Kidney epithelial cell (primary cell): ENCODE measurements at regions not wholly inside any gene's neighbourhood (a gene's known extent, or its start where the extent isn't known, plus 50 kb on each side); places are given as distances from the start of the nearest gene placed in this dataset.

Experiments used
- DNase-seq: peaks from one replicate; pipeline ENCODE4 v3.0.0-alpha.2; 2010; ENCODE audit warnings: low read depth
- H3K27me3 ChIP-seq: 2 replicates; pipeline ENCODE4 v1.6.0; 2011; ENCODE audit warnings: low read length; ENCODE audit not compliant: control insufficient read depth, insufficient read depth
- H3K36me3 ChIP-seq: 2 replicates; pipeline ENCODE4 v1.5.1; 2011; ENCODE audit warnings: low read length; ENCODE audit not compliant: control insufficient read depth, insufficient read depth
- H3K4me3 ChIP-seq: 2 replicates; pipeline ENCODE4 v1.5.1; 2011; ENCODE audit warnings: low read depth, mild to moderate bottlenecking, control low read depth, low read length
- CTCF ChIP-seq: IDR thresholded peaks from 2 replicates; pipeline ENCODE4 v1.5.1; 2011; ENCODE audit warnings: mild to moderate bottlenecking, moderate library complexity, low read length, control low read depth, inconsistent platforms; ENCODE audit not compliant: insufficient read depth, poor library complexity, severe bottlenecking

DNA sequence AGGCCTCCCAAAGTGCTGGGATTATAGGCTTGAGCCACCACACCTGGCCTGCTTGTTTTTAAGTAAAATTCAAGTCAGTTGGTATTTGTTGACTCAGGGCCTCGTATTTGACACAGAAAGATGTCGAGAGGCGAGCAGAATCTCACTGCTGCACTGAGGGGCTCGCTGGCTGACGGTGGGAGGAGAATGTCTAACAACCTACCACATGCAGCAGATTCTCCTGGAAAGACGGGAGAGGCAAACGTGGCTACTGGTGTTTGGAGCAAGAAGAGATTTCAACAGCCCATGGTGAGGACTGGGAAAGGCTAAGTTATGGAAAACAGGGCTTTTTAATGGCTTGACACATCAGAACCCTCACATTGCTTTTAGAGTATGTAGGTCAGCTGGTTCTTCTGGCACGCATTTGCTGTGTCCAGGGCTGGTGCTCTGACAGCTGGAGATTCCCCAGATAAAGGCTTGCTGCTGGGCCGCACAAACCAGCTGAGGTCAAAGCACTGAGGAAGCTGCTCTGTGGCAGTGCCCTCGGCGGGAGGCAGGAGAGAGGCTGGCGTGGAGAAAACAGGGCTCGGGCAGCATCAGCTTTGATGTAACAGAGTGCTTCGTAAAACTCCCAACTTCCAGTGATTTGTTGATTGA, 84.2 kb upstream of the FRMD1 start:
- H3K4me3 ChIP-seq = no peak overlapping the region
- TF ChIP-seq CTCF = no peak
- DNase-seq = no peak
- H3K36me3 ChIP-seq = no peaks in the 10 kb centered on the region
- no peaks in the 10 kb centered on the region for H3K27me3 ChIP-seq

GRCh38 chr6:168162366-168162765, 83.4 kb upstream of the FRMD1 start:
- no peak for DNase-seq
- H3K27me3 ChIP-seq = no peaks in the 10 kb centered on the region
- no peak overlapping the region for H3K4me3 ChIP-seq
- no peak for TF ChIP-seq CTCF
- no peaks in the 10 kb centered on the region for H3K36me3 ChIP-seq

- Histone ChIP-seq H3K4me3 (no peak overlapping the region), H3K36me3 (no peaks in the 10 kb centered on the region), H3K27me3 (no peaks in the 10 kb centered on the region)
- no peak for DNase-seq
- TF ChIP-seq CTCF = no peak
Observed at GRCh38 chr6:168161371-168161750, 82.3 kb upstream of the FRMD1 start.

DNA sequence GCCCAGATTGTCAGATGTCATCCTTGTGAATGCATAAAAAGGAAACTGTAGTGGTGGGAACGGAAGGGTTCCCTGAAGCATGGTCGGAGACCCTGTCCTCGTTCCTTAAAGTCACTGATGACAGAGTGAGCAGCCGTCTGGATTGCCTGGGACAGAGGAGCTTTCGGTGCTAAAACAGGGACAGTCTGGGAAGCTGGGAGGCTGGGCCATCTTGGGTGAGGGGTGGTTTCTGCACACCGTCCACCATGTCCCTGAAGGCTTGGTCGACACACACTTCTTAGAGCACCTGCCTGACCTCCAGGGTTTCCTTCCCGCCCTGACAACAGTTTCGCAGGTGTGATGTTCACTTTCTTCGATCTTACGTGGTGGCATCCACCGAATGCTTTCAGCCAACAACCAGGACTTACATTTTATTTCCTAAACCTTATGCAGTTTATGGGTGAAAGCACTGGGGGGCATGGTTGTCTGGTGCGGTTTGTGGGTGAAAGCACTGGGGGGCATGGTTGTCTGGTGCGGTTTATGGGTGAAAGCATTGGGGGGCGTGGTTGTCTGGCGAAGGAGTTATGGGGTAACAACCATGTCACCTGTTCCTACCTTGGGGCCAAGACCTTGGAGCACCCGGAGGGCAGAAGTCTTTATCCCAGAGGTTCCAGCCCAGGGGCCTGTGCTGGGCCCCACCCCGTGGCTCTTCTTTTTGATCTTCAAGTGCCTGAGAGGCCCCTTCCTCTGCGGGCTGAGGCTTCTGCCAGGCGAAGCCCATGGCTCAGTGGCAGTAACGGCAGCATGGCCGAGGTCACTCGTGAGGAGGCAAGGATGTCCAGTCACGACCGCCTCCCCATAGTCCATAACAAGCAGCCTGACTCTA, 81.7 kb upstream of the FRMD1 start:
- H3K27me3 ChIP-seq = no peaks in the 10 kb centered on the region
- no peak for TF ChIP-seq CTCF
- DNase-seq = no peak
- no peak overlapping the region for H3K4me3 ChIP-seq
- H3K36me3 ChIP-seq = no peaks in the 10 kb centered on the region

- no peak for TF ChIP-seq CTCF
- no peak for DNase-seq
- Histone ChIP-seq H3K36me3 (no peaks in the 10 kb centered on the region), H3K27me3 (no peaks in the 10 kb centered on the region), H3K4me3 (no peak overlapping the region)
Observed at GRCh38 chr6:168159506-168159905, 80.5 kb upstream of the FRMD1 start.
